Mesodermal cell (in vitro differentiated cells): ENCODE measurements at regions not wholly inside any gene's neighbourhood (a gene's known extent, or its start where the extent isn't known, plus 50 kb on each side); places are given as distances from the start of the nearest gene placed in this dataset.
"Not testable (repeated sequence)": the region's sequence is repeated elsewhere in the genome, so short reads cannot be mapped to it uniquely, and the experiment has no call there.

ENCODE experiments used
- H3K27ac ChIP-seq: 2 replicates; pipeline ENCODE4 v1.7.0; 2013; ENCODE audit warnings: mild to moderate bottlenecking, low read depth, low read length, moderate library complexity; ENCODE audit not compliant: severe bottlenecking
- H3K36me3 ChIP-seq: 2 replicates; pipeline ENCODE4 v1.7.1; 2013; ENCODE audit warnings: mild to moderate bottlenecking, low read length, moderate library complexity; ENCODE audit not compliant: control insufficient read depth, insufficient read depth
- H3K4me1 ChIP-seq: one replicate; pipeline ENCODE4 v1.7.1; 2013; ENCODE audit warnings: mild to moderate bottlenecking, low read length; ENCODE audit not compliant: insufficient read depth, control insufficient read depth, poor library complexity, severe bottlenecking
- H3K4me3 ChIP-seq: 2 replicates; pipeline ENCODE4 v1.7.0; 2013; ENCODE audit warnings: low read length, control low read depth, mild to moderate bottlenecking; ENCODE audit not compliant: insufficient read depth, poor library complexity, severe bottlenecking; ENCODE audit errors: extremely low read depth
- H3K9me3 ChIP-seq: 2 replicates; pipeline ENCODE4 v1.7.1; 2013; ENCODE audit warnings: mild to moderate bottlenecking, low read length, moderate library complexity; ENCODE audit not compliant: control insufficient read depth
- WGBS, 2 experiments: methylation state at CpG; one replicate each; pipeline ENCODE4 v1.1.5; 2013; ENCODE audit warnings: missing lambda C conversion rate in 2 of 2; ENCODE audit not compliant: insufficient coverage in 2 of 2; 5-methylcytosine and 5-hydroxymethylcytosine counted together

- H3K36me3 ChIP-seq: no peaks in the 10 kb centered on the region
- peaks cover 3% of the 10 kb centered on the region for H3K4me1 ChIP-seq
- no peaks in the 10 kb centered on the region for H3K9me3 ChIP-seq
- no peak overlapping the region for H3K27ac ChIP-seq
- no peak overlapping the region for H3K4me3 ChIP-seq
- 100% methylated on average over 1 of the region's 2 CpGs for WGBS, 2 experiments
These were observed 118.7 kb upstream of the KRR1 start for GRCh38 chr12:75630091-75630490.

GRCh38 chr12:75628916-75629315, 117.5 kb upstream of the KRR1 start:
- Histone ChIP-seq H3K9me3 (no peaks in the 10 kb centered on the region), H3K4me3 (no peak overlapping the region), H3K27ac (no peak overlapping the region), H3K4me1 (peaks cover under 1% of the 10 kb centered on the region), H3K36me3 (no peaks in the 10 kb centered on the region)

- Histone ChIP-seq H3K9me3 (no peaks in the 10 kb centered on the region), H3K27ac (no peak overlapping the region), H3K4me3 (no peak overlapping the region), H3K4me1 (peaks cover 4% of the 10 kb centered on the region), H3K36me3 (no peaks in the 10 kb centered on the region)
- WGBS, 2 experiments: no CpG with 5 or more reads among the region's 1 CpG
These were observed 117.1 kb upstream of the KRR1 start for GRCh38 chr12:75628511-75628910.

- H3K4me1 ChIP-seq: peaks cover 7% of the 10 kb centered on the region
- H3K27ac ChIP-seq: no peak overlapping the region
- 75 to 86% methylated on average over 1 of the region's 4 CpGs for WGBS, 2 experiments
- H3K9me3 ChIP-seq: peaks cover 6% of the 10 kb centered on the region
- no peaks in the 10 kb centered on the region for H3K36me3 ChIP-seq
- no peak overlapping the region for H3K4me3 ChIP-seq
These were observed 112.3 kb upstream of the KRR1 start for GRCh38 chr12:75623631-75624154.

- WGBS, 2 experiments: 89 to 100% methylated on average over 1 of the region's 1 CpG
- H3K9me3 ChIP-seq: peaks cover 6% of the 10 kb centered on the region
- peaks cover 7% of the 10 kb centered on the region for H3K4me1 ChIP-seq
- no peak overlapping the region for H3K27ac ChIP-seq
- no peaks in the 10 kb centered on the region for H3K36me3 ChIP-seq
- H3K4me3 ChIP-seq: no peak overlapping the region
These were observed 111.1 kb upstream of the KRR1 start for GRCh38 chr12:75622492-75622891.

GRCh38 chr12:75614396-75614795, 103.0 kb upstream of the KRR1 start:
- not testable (repeated sequence) for H3K4me1 ChIP-seq, H3K4me3 ChIP-seq, H3K36me3 ChIP-seq, H3K27ac ChIP-seq, H3K9me3 ChIP-seq
- WGBS, 2 experiments: 100% methylated on average over 2 of the region's 4 CpGs; no CpG with 5 or more reads in 1 of the 2 experiments

- no peaks in the 10 kb centered on the region for H3K4me1 ChIP-seq
- 100% methylated on average over 1 of the region's 4 CpGs; no CpG with 5 or more reads in 1 of the 2 experiments for WGBS, 2 experiments
- H3K36me3 ChIP-seq: no peaks in the 10 kb centered on the region
- no peak overlapping the region for H3K4me3 ChIP-seq
- H3K27ac ChIP-seq: no peak overlapping the region
- peaks cover 6% of the 10 kb centered on the region for H3K9me3 ChIP-seq
These were observed 102.6 kb upstream of the KRR1 start for GRCh38 chr12:75613981-75614380.

- H3K4me1 ChIP-seq: no peaks in the 10 kb centered on the region
- H3K9me3 ChIP-seq: no peaks in the 10 kb centered on the region
- no peak overlapping the region for H3K4me3 ChIP-seq
- WGBS, 2 experiments: 94 to 95% methylated on average over 2 to 4 of the region's 4 CpGs
- H3K27ac ChIP-seq: no peak overlapping the region
- no peaks in the 10 kb centered on the region for H3K36me3 ChIP-seq
These were observed 99.6 kb upstream of the KRR1 start for GRCh38 chr12:75611041-75611440.

GRCh38 chr12:75606956-75607355, 95.5 kb upstream of the KRR1 start:
- WGBS, 2 experiments: no CpG with 5 or more reads among the region's 3 CpGs
- H3K9me3 ChIP-seq: no peaks in the 10 kb centered on the region
- no peak overlapping the region for H3K27ac ChIP-seq
- no peak overlapping the region for H3K4me3 ChIP-seq
- H3K4me1 ChIP-seq: no peaks in the 10 kb centered on the region
- H3K36me3 ChIP-seq: no peaks in the 10 kb centered on the region

- H3K9me3 ChIP-seq: no peaks in the 10 kb centered on the region
- no peak overlapping the region for H3K4me3 ChIP-seq
- no peak overlapping the region for H3K27ac ChIP-seq
- no peaks in the 10 kb centered on the region for H3K4me1 ChIP-seq
- 81 to 96% methylated on average over 2 of the region's 2 CpGs for WGBS, 2 experiments
- no peaks in the 10 kb centered on the region for H3K36me3 ChIP-seq
These were observed 94.7 kb upstream of the KRR1 start for GRCh38 chr12:75606151-75606550.

GRCh38 chr12:75603475-75603874, 92.1 kb upstream of the KRR1 start:
- Histone ChIP-seq H3K36me3 (no peaks in the 10 kb centered on the region), H3K9me3 (no peaks in the 10 kb centered on the region), H3K27ac (no peak overlapping the region), H3K4me1 (no peaks in the 10 kb centered on the region), H3K4me3 (no peak overlapping the region)
- WGBS, 2 experiments: 88% methylated on average over 1 of the region's 3 CpGs; no CpG with 5 or more reads in 1 of the 2 experiments
